ENCODE measurements at regions not wholly inside any gene's neighbourhood (a gene's known extent, or its start where the extent isn't known, plus 50 kb on each side); places are given as distances from the start of the nearest gene placed in this dataset.

- H3K4me3 ChIP-seq (ENCODE audit: low read depth, low read length): no peak overlapping the region
- no peak for TF ChIP-seq CTCF (IDR thresholded peaks at IDR 0.05; ENCODE audit: low read depth, low read length, missing control alignments)
- in situ Hi-C loops (cut with HindIII; ENCODE audit: low sequenced_read_pairs): no loop called here
- DNase-seq (ENCODE audit: low read depth): no peak
Observed at GRCh38 chr10:78363190-78363589, 329.5 kb downstream of the RPS24 start.

GRCh38 chr10:78365694-78366093 is 332.0 kb downstream of the RPS24 start:
- DNase-seq (ENCODE audit: low read depth): no peak
- TF ChIP-seq CTCF (IDR thresholded peaks at IDR 0.05; ENCODE audit: low read depth, low read length, missing control alignments): no peak
- in situ Hi-C loops (cut with HindIII; ENCODE audit: low sequenced_read_pairs): no loop called here
- no peak overlapping the region for H3K4me3 ChIP-seq (ENCODE audit: low read depth, low read length)

- no peak for DNase-seq (ENCODE audit: low read depth)
- in situ Hi-C loops (cut with HindIII; ENCODE audit: low sequenced_read_pairs): no loop called here
- TF ChIP-seq CTCF (IDR thresholded peaks at IDR 0.05; ENCODE audit: low read depth, low read length, missing control alignments): no peak
- no peak overlapping the region for H3K4me3 ChIP-seq (ENCODE audit: low read depth, low read length)
Observed at GRCh38 chr10:78366663-78367411, 333.2 kb downstream of the RPS24 start.

GRCh38 chr10:78367751-78368150 is 334.1 kb downstream of the RPS24 start:
- H3K4me3 ChIP-seq (ENCODE audit: low read depth, low read length): no peak overlapping the region
- in situ Hi-C loops (cut with HindIII; ENCODE audit: low sequenced_read_pairs): no loop called here
- no peak for TF ChIP-seq CTCF (IDR thresholded peaks at IDR 0.05; ENCODE audit: low read depth, low read length, missing control alignments)
- no peak for DNase-seq (ENCODE audit: low read depth)

- TF ChIP-seq CTCF (IDR thresholded peaks at IDR 0.05; ENCODE audit: low read depth, low read length, missing control alignments): no peak
- DNase-seq (ENCODE audit: low read depth): peak; percentile 47
- no peak overlapping the region for H3K4me3 ChIP-seq (ENCODE audit: low read depth, low read length)
- in situ Hi-C loops (cut with HindIII; ENCODE audit: low sequenced_read_pairs): no loop called here
Observed at GRCh38 chr10:78371136-78371535, 337.5 kb downstream of the RPS24 start.

GRCh38 chr10:78372806-78373205 is 339.1 kb downstream of the RPS24 start:
- TF ChIP-seq CTCF (IDR thresholded peaks at IDR 0.05; ENCODE audit: low read depth, low read length, missing control alignments): no peak
- no peak for DNase-seq (ENCODE audit: low read depth)
- no peak overlapping the region for H3K4me3 ChIP-seq (ENCODE audit: low read depth, low read length)
- in situ Hi-C loops (cut with HindIII; ENCODE audit: low sequenced_read_pairs): no loop called here
